ENCODE measurements at regions not wholly inside any gene's neighbourhood (a gene's known extent, or its start where the extent isn't known, plus 50 kb on each side); places are given as distances from the start of the nearest gene placed in this dataset.

DNA sequence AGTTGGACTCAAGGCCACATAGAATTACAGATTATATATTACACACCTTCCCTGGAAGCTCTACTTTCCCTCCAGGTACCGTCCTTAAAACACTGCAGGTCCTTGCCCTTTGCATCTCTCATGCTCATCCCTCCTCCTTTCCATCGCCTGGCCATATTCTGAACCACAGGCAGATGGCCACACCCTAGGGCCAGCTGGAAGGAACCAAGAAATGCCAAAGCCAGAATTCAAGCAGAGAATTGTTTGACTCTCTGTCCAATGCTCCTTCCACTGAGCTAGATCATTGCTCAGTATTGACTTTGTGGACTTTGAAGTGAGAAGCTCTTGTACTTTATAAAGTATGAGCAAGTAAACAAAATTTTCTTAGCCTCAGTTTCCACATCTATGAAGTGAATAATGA, 170.3 kb upstream of the SLC24A5 start:
- no peak for DNase-seq
- Histone ChIP-seq H3K36me3 (no peaks in the 10 kb centered on the region), H3K27ac (no peak overlapping the region), H3K4me3 (no peak overlapping the region), H3K9me3 (replicated peaks) (no peaks in the 10 kb centered on the region), H3K4me1 (no peaks in the 10 kb centered on the region), H3K27me3 (0 out of 2 replicates have a peak, but pooled peaks cover 7% of the 10 kb centered on the region)

DNA sequence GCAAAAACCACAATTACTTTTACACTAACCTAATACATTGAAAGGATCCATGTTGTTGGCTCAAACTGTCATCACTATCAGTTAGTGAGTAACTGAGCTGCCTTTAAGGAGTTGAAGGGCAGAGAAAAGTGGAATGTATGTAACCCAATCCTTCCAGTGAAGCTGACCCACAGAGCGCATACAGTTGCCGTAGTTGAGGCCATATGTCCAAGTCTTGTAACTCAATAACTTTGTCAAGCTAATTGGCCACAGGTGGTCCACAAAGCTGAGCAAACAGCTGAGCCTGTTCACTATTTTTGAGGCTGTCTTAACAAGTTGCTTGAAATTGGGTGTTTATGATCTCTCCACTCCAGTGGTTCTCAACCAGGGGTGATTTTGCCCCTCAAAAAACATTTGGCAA, 169.0 kb upstream of the SLC24A5 start:
- no peaks in the 10 kb centered on the region for H3K9me3 ChIP-seq (replicated peaks)
- no peaks in the 10 kb centered on the region for H3K4me1 ChIP-seq
- 0 out of 2 replicates have a peak, but pooled peaks cover 3% of the 10 kb centered on the region for H3K27me3 ChIP-seq
- no peak overlapping the region for H3K4me3 ChIP-seq
- DNase-seq: peak; percentile 28 to 59
- H3K27ac ChIP-seq: no peak overlapping the region
- no peaks in the 10 kb centered on the region for H3K36me3 ChIP-seq

GRCh38 chr15:47954196-47954595, 166.6 kb upstream of the SLC24A5 start:
- no peak overlapping the region for H3K4me3 ChIP-seq
- H3K27ac ChIP-seq: no peak overlapping the region
- no peaks in the 10 kb centered on the region for H3K27me3 ChIP-seq
- H3K9me3 ChIP-seq (replicated peaks): no peaks in the 10 kb centered on the region
- no peak for DNase-seq
- H3K4me1 ChIP-seq: no peaks in the 10 kb centered on the region
- H3K36me3 ChIP-seq: no peaks in the 10 kb centered on the region

GRCh38 chr15:47955021-47955420, 165.8 kb upstream of the SLC24A5 start:
- no peak overlapping the region for H3K4me3 ChIP-seq
- H3K27ac ChIP-seq: no peak overlapping the region
- H3K27me3 ChIP-seq: no peaks in the 10 kb centered on the region
- H3K9me3 ChIP-seq (replicated peaks): no peaks in the 10 kb centered on the region
- no peaks in the 10 kb centered on the region for H3K36me3 ChIP-seq
- no peak for DNase-seq
- H3K4me1 ChIP-seq: no peaks in the 10 kb centered on the region

GRCh38 chr15:47959617-47960413, 161.0 kb upstream of the SLC24A5 start:
- H3K27me3 ChIP-seq: no peaks in the 10 kb centered on the region
- H3K9me3 ChIP-seq (replicated peaks): no peaks in the 10 kb centered on the region
- no peak overlapping the region for H3K27ac ChIP-seq
- no peaks in the 10 kb centered on the region for H3K36me3 ChIP-seq
- no peaks in the 10 kb centered on the region for H3K4me1 ChIP-seq
- H3K4me3 ChIP-seq: no peak overlapping the region
- no peak for DNase-seq

- H3K9me3 ChIP-seq (replicated peaks): no peaks in the 10 kb centered on the region
- H3K4me1 ChIP-seq: no peaks in the 10 kb centered on the region
- H3K4me3 ChIP-seq: no peak overlapping the region
- DNase-seq: no peak
- H3K36me3 ChIP-seq: no peaks in the 10 kb centered on the region
- no peaks in the 10 kb centered on the region for H3K27me3 ChIP-seq
- H3K27ac ChIP-seq: no peak overlapping the region
These were observed 159.2 kb upstream of the SLC24A5 start for GRCh38 chr15:47961401-47962090.

DNA sequence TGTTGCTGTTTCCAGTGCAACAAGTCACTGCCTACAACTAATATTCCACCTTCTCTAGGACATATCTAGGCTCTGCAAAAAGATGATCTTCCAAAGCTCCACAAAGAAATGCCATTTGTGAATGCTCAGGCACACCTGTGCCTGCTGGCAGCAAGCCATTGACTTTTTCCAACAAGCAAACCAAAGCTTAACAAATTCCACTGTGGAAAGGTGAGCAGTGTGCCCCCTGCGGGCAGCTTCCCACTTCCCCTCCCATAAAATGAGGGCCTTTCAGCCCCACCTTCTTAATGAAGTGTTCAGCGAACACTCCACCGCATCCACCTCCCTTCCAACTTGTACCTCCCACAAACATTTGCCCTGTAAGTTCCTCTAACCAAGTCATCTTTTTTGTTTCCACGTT, 157.5 kb upstream of the SLC24A5 start:
- H3K4me3 ChIP-seq: no peak overlapping the region
- no peaks in the 10 kb centered on the region for H3K27me3 ChIP-seq
- DNase-seq: peak in 1 of 2 experiments; percentile 25
- H3K27ac ChIP-seq: no peak overlapping the region
- no peaks in the 10 kb centered on the region for H3K4me1 ChIP-seq
- no peaks in the 10 kb centered on the region for H3K36me3 ChIP-seq
- H3K9me3 ChIP-seq (replicated peaks): no peaks in the 10 kb centered on the region

DNA sequence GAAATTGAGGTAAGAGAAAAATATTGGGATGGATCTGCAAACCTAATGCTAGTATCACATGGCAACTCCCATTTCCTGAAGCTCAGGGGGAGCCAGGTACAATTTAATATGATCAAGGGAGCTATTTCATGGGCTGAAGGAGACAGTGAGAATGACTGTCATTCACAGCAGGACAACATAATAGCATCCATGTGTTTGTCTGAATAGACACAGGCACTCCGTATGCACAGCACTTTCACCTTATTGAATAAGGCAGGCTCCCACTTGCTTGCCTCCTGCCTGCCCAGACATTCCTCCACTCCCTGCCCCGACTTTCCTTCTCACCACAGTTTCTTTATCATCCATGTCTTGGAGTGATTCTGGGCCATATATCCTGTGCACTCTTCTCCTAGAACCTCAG, 156.6 kb upstream of the SLC24A5 start:
- Histone ChIP-seq H3K9me3 (replicated peaks) (no peaks in the 10 kb centered on the region), H3K27me3 (no peaks in the 10 kb centered on the region), H3K27ac (no peak overlapping the region), H3K4me1 (no peaks in the 10 kb centered on the region), H3K36me3 (no peaks in the 10 kb centered on the region), H3K4me3 (no peak overlapping the region)
- no peak for DNase-seq

DNA sequence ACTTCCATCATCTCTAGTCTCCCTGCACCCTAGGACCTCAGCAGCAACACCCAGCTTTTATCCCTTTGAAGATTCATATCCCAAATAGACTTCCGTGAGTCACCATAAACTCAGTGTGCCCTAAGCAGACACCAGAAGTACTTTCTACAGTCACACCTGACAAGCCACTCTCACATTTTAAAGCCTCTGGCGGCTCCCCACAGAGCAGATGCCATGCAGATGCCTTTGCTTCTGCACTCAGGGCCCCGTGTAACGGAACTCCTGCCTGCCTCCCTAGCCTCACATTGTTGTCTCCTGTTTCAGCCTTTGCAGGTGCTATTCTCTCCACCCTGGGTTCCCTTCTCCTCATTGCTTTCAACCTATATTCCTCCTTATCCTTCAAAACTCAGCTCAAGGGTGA, 155.5 kb upstream of the SLC24A5 start:
- Histone ChIP-seq H3K27ac (no peak overlapping the region), H3K4me1 (no peaks in the 10 kb centered on the region), H3K27me3 (no peaks in the 10 kb centered on the region), H3K36me3 (no peaks in the 10 kb centered on the region), H3K9me3 (replicated peaks) (no peaks in the 10 kb centered on the region), H3K4me3 (no peak overlapping the region)
- no peak for DNase-seq

GRCh38 chr15:47968593-47968992, 152.2 kb upstream of the SLC24A5 start:
- Histone ChIP-seq H3K4me1 (peaks cover 9% of the 10 kb centered on the region; the same call in 1 of the 2 replicates), H3K27ac (no peak overlapping the region), H3K36me3 (no peaks in the 10 kb centered on the region), H3K27me3 (no peaks in the 10 kb centered on the region), H3K4me3 (no peak overlapping the region), H3K9me3 (replicated peaks) (no peaks in the 10 kb centered on the region)
- DNase-seq: no peak

DNA sequence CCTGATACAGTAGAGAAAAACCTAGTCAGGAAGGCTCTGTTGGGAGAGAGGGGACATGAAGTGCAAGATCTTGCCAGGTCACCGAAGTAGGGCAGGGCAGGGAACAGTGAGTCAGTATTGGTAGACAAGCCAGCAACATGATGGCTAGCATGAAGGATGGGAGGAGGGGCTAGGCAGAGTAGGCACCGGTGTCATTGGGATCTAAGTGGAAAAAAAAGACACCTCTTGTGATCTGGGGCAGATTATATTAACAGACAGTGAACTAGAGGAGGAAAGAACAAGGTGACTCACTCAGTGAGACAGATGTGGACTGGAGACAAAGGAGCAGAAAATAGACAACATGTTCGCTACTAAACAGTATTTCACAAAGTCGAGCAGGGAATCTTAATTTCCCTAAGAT, 149.2 kb upstream of the SLC24A5 start:
- Histone ChIP-seq H3K4me1 (peaks cover 9% of the 10 kb centered on the region; the same call in 1 of the 2 replicates), H3K36me3 (no peaks in the 10 kb centered on the region), H3K9me3 (replicated peaks) (no peaks in the 10 kb centered on the region), H3K27me3 (no peaks in the 10 kb centered on the region), H3K4me3 (no peak overlapping the region), H3K27ac (peak overlapping the region; percentile 34; the same call in 1 of the 2 replicates)
- no peak for DNase-seq

DNA sequence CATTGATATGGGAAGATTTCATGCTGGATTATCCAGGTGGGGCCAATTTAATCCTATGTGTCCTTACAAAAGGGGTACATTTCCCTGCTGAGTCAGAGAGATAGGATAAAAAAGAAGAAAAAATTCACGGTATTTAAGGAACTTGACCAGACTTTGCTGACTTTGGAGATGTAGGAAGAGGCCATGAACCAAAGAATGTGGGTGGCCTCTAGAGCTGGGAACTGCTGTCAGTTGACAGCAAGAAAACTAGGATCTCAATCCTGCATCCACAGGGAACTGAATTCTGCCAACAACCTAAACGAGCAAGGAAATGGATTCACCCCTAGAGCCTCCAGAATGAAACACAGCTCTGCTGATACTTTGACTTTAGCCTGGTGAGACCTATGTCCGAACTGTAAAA, 148.1 kb upstream of the SLC24A5 start:
- DNase-seq: peak; percentile 28 to 50
- peaks cover 9% of the 10 kb centered on the region; the same call in 1 of the 2 replicates for H3K4me1 ChIP-seq
- no peaks in the 10 kb centered on the region for H3K36me3 ChIP-seq
- peak overlapping the region; percentile 8; the same call in 1 of the 2 replicates for H3K4me3 ChIP-seq
- no peaks in the 10 kb centered on the region for H3K27me3 ChIP-seq
- H3K27ac ChIP-seq: peak overlapping the region; percentile 34
- no peaks in the 10 kb centered on the region for H3K9me3 ChIP-seq (replicated peaks)

DNA sequence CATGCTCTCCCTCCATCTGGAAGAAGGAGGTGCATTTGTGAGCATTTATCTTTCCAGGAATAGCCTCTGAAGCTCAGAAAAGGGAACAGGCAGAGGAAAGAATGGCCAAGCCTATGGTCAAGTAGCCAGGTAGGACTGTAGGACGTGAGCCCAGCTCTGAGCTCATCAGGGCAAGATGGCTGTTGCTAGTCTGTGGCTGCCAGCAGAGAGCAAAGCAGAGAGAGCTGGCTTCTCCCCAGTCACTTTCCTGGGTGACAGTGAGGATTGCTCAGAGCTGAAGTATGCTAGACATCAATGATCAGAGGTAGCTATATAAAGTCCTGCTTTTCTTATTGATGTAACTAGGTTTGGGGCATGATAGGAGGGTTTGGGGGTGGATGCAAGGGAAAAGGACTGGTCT, 146.1 kb upstream of the SLC24A5 start:
- Histone ChIP-seq H3K4me3 (no peak overlapping the region), H3K27ac (no peak overlapping the region)

GRCh38 chr15:47975427-47975826, 145.4 kb upstream of the SLC24A5 start:
- Histone ChIP-seq H3K27me3 (no peaks in the 10 kb centered on the region), H3K27ac (no peak overlapping the region), H3K9me3 (replicated peaks) (no peaks in the 10 kb centered on the region), H3K4me1 (peaks cover 9% of the 10 kb centered on the region; the same call in 1 of the 2 replicates), H3K4me3 (no peak overlapping the region), H3K36me3 (no peaks in the 10 kb centered on the region)
- no peak for DNase-seq

More for the DNA sequence above, 146.1 kb upstream of the SLC24A5 start:
- H3K27me3 ChIP-seq: no peaks in the 10 kb centered on the region
- H3K36me3 ChIP-seq: no peaks in the 10 kb centered on the region
- H3K9me3 ChIP-seq (replicated peaks): no peaks in the 10 kb centered on the region
- DNase-seq: no peak
- peaks cover 9% of the 10 kb centered on the region; the same call in 1 of the 2 replicates for H3K4me1 ChIP-seq

DNA sequence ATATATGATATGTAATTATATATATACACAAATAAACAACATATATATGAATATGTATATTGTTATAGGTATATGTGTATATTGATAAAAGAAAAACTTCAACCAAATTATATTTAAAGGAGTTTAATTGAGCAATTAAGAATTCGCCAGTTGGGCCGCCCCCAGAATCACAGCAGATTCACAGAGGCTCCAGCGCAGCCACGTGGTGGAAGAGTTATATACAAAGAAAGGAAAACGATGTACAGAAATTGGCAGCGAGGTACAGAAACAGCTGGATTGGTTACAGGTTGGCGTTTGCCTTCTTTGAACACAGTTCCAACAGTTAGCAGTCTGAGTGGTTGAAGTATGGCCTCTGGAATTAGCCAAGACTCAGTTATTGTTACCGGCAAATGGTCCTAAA, 137.3 kb upstream of the SLC24A5 start:
- Histone ChIP-seq H3K4me1 (no peaks in the 10 kb centered on the region), H3K27ac (no peak overlapping the region), H3K4me3 (no peak overlapping the region), H3K36me3 (no peaks in the 10 kb centered on the region), H3K27me3 (no peaks in the 10 kb centered on the region), H3K9me3 (replicated peaks) (no peaks in the 10 kb centered on the region)
- no peak for DNase-seq
